ENCODE measurements at regions not wholly inside any gene's neighbourhood (a gene's known extent, or its start where the extent isn't known, plus 50 kb on each side); places are given as distances from the start of the nearest gene placed in this dataset.

- in situ Hi-C loops (cut with MboI; ENCODE audit: low pct_ligation_motif_present in 1 of 4, low pct_unique_long_range_greater_than_20kb in 1 of 4, low sequenced_read_pairs in 3 of 4) = no loop called here
- no peak for TF ChIP-seq POLR2AphosphoS5 (IDR thresholded peaks at IDR 0.05)
- no peak for TF ChIP-seq EP300 (IDR thresholded peaks at IDR 0.05; ENCODE audit: low read depth)
- TF ChIP-seq POLR2A (IDR thresholded peaks at IDR 0.05) = no peak
- TF ChIP-seq CTCF (IDR thresholded peaks at IDR 0.05) = no peak
- H3K27me3 ChIP-seq = no peaks in the 10 kb centered on the region
- H3K27ac ChIP-seq = no peak overlapping the region
- no peaks in the 10 kb centered on the region for H3K9me3 ChIP-seq
- no peaks in the 10 kb centered on the region for H3K36me3 ChIP-seq
- WGBS, 2 donors (ENCODE audit: low coverage in 1 of 2) = 64 to 67% methylated on average over 2 of the region's 2 CpGs
- H3K4me1 ChIP-seq = no peaks in the 10 kb centered on the region
- intact Hi-C loops (cut with DNase I; ENCODE audit: low total_unique reads) = no loop called here
- no peak overlapping the region for H3K4me3 ChIP-seq
- no peak for DNase-seq
Observed at GRCh38 chr2:221137385-221137784, 434.7 kb downstream of the EPHA4 start.

GRCh38 chr2:221142341-221142740 lies 429.8 kb downstream of the EPHA4 start:
- Histone ChIP-seq H3K4me3 (no peak overlapping the region), H3K27me3 (no peaks in the 10 kb centered on the region), H3K36me3 (no peaks in the 10 kb centered on the region), H3K9me3 (no peaks in the 10 kb centered on the region), H3K4me1 (no peaks in the 10 kb centered on the region), H3K27ac (no peak overlapping the region)
- 86 to 100% methylated on average over 1 to 6 of the region's 7 CpGs for WGBS, 2 donors (ENCODE audit: low coverage in 1 of 2)
- in situ Hi-C loops (cut with MboI; ENCODE audit: low pct_ligation_motif_present in 1 of 4, low pct_unique_long_range_greater_than_20kb in 1 of 4, low sequenced_read_pairs in 3 of 4) = no loop called here
- TF ChIP-seq POLR2A (IDR thresholded peaks at IDR 0.05) = no peak
- TF ChIP-seq POLR2AphosphoS5 (IDR thresholded peaks at IDR 0.05) = no peak
- TF ChIP-seq CTCF (IDR thresholded peaks at IDR 0.05) = no peak
- no peak for TF ChIP-seq EP300 (IDR thresholded peaks at IDR 0.05; ENCODE audit: low read depth)
- intact Hi-C loops (cut with DNase I; ENCODE audit: low total_unique reads) = no loop called here
- no peak for DNase-seq

GRCh38 chr2:221143231-221143630 lies 428.9 kb downstream of the EPHA4 start:
- TF ChIP-seq EP300 (IDR thresholded peaks at IDR 0.05; ENCODE audit: low read depth) = no peak
- TF ChIP-seq POLR2AphosphoS5 (IDR thresholded peaks at IDR 0.05) = no peak
- TF ChIP-seq POLR2A (IDR thresholded peaks at IDR 0.05) = no peak
- TF ChIP-seq CTCF (IDR thresholded peaks at IDR 0.05) = no peak
- Histone ChIP-seq H3K4me3 (no peak overlapping the region), H3K9me3 (no peaks in the 10 kb centered on the region), H3K27ac (no peak overlapping the region), H3K36me3 (no peaks in the 10 kb centered on the region), H3K27me3 (no peaks in the 10 kb centered on the region), H3K4me1 (no peaks in the 10 kb centered on the region)
- intact Hi-C loops (cut with DNase I; ENCODE audit: low total_unique reads) (no loop called here), in situ Hi-C loops (cut with MboI; ENCODE audit: low pct_ligation_motif_present in 1 of 4, low pct_unique_long_range_greater_than_20kb in 1 of 4, low sequenced_read_pairs in 3 of 4) (no loop called here)
- DNase-seq = no peak
- 79 to 83% methylated on average over 2 of the region's 2 CpGs for WGBS, 2 donors (ENCODE audit: low coverage in 1 of 2)

GRCh38 chr2:221144909-221145308 lies 427.2 kb downstream of the EPHA4 start:
- Histone ChIP-seq H3K4me1 (no peaks in the 10 kb centered on the region), H3K36me3 (no peaks in the 10 kb centered on the region), H3K27me3 (no peaks in the 10 kb centered on the region), H3K27ac (no peak overlapping the region), H3K4me3 (no peak overlapping the region), H3K9me3 (no peaks in the 10 kb centered on the region)
- intact Hi-C loops (cut with DNase I; ENCODE audit: low total_unique reads) (no loop called here), in situ Hi-C loops (cut with MboI; ENCODE audit: low pct_ligation_motif_present in 1 of 4, low pct_unique_long_range_greater_than_20kb in 1 of 4, low sequenced_read_pairs in 3 of 4) (no loop called here)
- 50 to 56% methylated on average over 1 of the region's 1 CpG for WGBS, 2 donors (ENCODE audit: low coverage in 1 of 2)
- DNase-seq = no peak
- TF ChIP-seq CTCF (IDR thresholded peaks at IDR 0.05) (no peak), EP300 (IDR thresholded peaks at IDR 0.05; ENCODE audit: low read depth) (no peak)

All from transverse colon (tissue), 4 donors.